ENCODE measurements at regions not wholly inside any gene's neighbourhood (a gene's known extent, or its start where the extent isn't known, plus 50 kb on each side); places are given as distances from the start of the nearest gene placed in this dataset.

DNA sequence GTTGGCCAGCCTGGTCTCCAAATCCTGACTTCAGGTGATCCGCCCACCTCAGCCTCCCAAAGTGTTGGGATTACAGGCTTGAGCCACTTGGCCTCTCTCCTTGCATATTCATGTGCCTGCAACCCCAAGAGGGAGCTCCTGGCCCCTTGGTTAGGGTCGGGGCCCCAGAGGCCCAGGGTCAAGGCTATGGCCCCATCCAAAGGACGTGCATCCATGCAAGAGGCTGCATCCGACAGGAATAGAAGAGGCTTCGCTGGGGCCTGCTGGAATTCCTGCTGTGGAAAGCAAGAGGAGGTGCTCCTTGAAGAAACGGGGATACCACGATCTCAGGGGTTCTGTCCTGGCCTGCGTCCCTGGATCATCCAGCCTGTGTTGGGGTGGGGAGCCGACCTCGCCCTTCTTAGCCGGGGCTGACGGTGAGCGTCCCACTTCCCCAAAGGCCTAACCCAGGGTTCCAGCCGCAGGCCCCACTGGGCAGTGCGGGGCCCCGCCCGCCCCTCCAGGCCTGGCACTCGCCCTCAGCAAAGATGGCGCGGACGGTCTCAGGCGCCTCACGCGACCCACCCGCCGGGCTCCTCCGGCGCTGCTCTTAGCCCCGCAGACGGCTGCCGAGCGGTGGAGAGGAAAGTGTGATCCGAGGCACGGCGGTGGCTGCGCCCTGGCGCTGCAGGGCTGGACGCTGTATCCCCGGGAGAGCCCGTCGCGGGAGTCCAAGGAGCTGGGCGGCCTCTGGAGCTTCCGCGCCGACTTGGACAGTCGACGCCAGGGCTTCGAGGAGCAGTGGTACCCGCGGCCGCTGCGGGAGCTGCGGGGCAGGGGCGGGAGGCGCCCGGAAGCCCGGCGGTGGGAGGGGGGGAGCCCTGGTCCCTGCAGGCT, 54.7 kb downstream of the ZNF727 start:
- peaks cover 29% of the 10 kb centered on the region for H3K9me3 Mint-ChIP-seq
- no peaks in the 10 kb centered on the region for H3K27me3 Mint-ChIP-seq
- no peak overlapping the region for H3K4me3 Mint-ChIP-seq
- no peak overlapping the region for H3K27ac Mint-ChIP-seq
- CTCF ChIA-PET = no interaction called here
- H3K4me1 Mint-ChIP-seq = no peaks in the 10 kb centered on the region
- no peak for DNase-seq
- no peaks in the 10 kb centered on the region for H3K36me3 Mint-ChIP-seq

DNA sequence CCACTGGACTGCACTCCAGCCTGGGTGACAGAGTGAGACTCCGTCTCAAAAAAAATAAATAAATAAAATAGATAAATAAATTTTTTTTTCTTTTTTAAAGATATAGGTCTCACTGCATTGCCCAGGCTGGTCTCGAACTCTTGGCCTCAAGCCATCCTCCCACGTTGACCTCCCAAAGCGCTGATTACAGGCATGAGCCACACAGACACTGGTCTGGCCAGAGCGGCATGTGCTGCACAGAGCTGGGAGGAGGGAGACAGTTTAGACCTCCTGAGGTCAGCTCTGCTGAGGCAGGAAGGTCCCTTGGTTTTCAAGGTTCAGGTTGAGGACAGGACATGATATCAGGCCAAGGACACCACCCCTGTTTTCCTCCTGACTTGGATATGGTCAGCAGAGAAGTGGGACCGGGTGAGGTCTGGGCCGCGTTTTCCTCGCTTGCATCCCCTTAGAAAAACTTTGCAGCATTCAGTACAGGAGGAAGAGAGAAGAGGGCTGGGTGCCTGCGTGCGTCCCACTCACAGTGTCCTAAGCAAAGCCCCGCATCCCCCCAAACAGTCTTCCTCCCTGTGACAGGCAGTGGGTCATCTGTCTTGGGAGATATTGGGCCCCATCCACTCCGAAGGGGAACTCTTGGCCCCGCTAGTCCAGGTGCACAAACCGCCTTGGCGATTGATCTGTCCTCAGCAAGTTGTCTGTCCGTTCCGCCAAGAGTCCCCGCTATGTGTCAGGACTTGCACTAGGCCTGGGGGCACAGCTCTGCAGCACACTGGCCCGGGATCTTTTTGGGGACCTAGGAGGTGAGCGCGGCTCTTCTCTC, 56.1 kb downstream of the ZNF727 start:
- no peak overlapping the region for H3K27ac Mint-ChIP-seq
- H3K4me3 Mint-ChIP-seq = no peak overlapping the region
- no peaks in the 10 kb centered on the region for H3K27me3 Mint-ChIP-seq
- no peaks in the 10 kb centered on the region for H3K36me3 Mint-ChIP-seq
- H3K4me1 Mint-ChIP-seq = no peaks in the 10 kb centered on the region
- no peak for DNase-seq
- peaks cover 28% of the 10 kb centered on the region for H3K9me3 Mint-ChIP-seq
- CTCF ChIA-PET = no interaction called here

- Mint-ChIP-seq H3K27ac (no peak overlapping the region), H3K36me3 (no peaks in the 10 kb centered on the region), H3K9me3 (peaks cover 25% of the 10 kb centered on the region), H3K4me1 (no peaks in the 10 kb centered on the region), H3K4me3 (no peak overlapping the region), H3K27me3 (no peaks in the 10 kb centered on the region)
- no peak for DNase-seq
- CTCF ChIA-PET = no interaction called here
Observed at GRCh38 chr7:64101943-64102655, 56.9 kb downstream of the ZNF727 start.

DNA sequence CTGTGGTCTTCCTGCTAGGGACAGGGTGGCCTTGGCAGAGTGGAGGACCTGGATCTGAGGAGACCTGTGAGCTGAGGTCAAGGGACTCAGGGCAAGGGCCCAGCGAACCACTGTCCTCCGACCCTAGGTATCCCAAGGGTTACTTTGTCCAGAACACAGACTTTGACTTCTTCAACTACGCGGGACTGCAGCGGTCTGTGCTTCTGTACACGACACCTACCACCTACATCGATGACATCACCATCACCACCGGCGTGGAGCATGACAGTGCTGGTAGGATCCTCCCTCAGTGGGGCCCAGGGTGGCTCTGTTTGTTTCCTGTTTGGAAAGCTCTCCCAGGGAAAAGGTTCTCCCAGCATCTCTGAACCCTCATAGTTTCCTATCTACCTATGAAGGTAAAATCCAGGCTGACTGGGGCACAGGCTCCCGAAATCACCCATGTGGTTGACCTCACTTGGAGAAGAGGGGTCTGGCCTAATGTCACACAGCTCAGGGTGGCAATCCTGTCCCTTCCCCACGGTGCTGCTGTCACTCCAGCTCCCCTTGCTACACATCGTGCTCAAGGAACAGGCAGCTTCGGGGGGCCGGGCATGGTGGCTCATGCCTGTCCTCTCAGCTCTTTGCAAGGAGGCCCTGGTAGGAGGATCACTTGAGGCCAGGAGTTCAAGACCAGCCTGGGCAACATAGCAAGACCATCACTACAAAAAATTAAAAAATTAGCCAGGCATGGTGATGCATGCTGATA, 57.6 kb downstream of the ZNF727 start:
- no peaks in the 10 kb centered on the region for H3K4me1 Mint-ChIP-seq
- no peaks in the 10 kb centered on the region for H3K36me3 Mint-ChIP-seq
- no peak overlapping the region for H3K27ac Mint-ChIP-seq
- no peak for DNase-seq
- peaks cover 22% of the 10 kb centered on the region for H3K9me3 Mint-ChIP-seq
- CTCF ChIA-PET = no interaction called here
- no peaks in the 10 kb centered on the region for H3K27me3 Mint-ChIP-seq
- H3K4me3 Mint-ChIP-seq = no peak overlapping the region

GRCh38 chr7:64113981-64114380, 68.7 kb downstream of the ZNF727 start:
- no peak overlapping the region for H3K4me3 Mint-ChIP-seq
- no peaks in the 10 kb centered on the region for H3K27me3 Mint-ChIP-seq
- H3K9me3 Mint-ChIP-seq = peaks cover 33% of the 10 kb centered on the region
- no peaks in the 10 kb centered on the region for H3K36me3 Mint-ChIP-seq
- no peaks in the 10 kb centered on the region for H3K4me1 Mint-ChIP-seq
- DNase-seq = no peak
- CTCF ChIA-PET = no interaction called here
- H3K27ac Mint-ChIP-seq = no peak overlapping the region

GRCh38 chr7:64114791-64115190, 69.6 kb downstream of the ZNF727 start:
- DNase-seq = no peak
- H3K4me3 Mint-ChIP-seq = no peak overlapping the region
- H3K9me3 Mint-ChIP-seq = peaks cover 30% of the 10 kb centered on the region
- H3K27ac Mint-ChIP-seq = no peak overlapping the region
- CTCF ChIA-PET = no interaction called here
- H3K4me1 Mint-ChIP-seq = no peaks in the 10 kb centered on the region
- no peaks in the 10 kb centered on the region for H3K36me3 Mint-ChIP-seq
- H3K27me3 Mint-ChIP-seq = no peaks in the 10 kb centered on the region

- Mint-ChIP-seq H3K27ac (no peak overlapping the region), H3K4me3 (no peak overlapping the region), H3K4me1 (no peaks in the 10 kb centered on the region), H3K9me3 (peaks cover 63% of the 10 kb centered on the region), H3K27me3 (no peaks in the 10 kb centered on the region), H3K36me3 (no peaks in the 10 kb centered on the region)
- no peak for DNase-seq
- CTCF ChIA-PET = no interaction called here
Observed at GRCh38 chr7:64131696-64132095, 75.3 kb upstream of the ZNF735 start.
